ENCODE measurements at regions not wholly inside any gene's neighbourhood (a gene's known extent, or its start where the extent isn't known, plus 50 kb on each side); places are given as distances from the start of the nearest gene placed in this dataset.

DNA sequence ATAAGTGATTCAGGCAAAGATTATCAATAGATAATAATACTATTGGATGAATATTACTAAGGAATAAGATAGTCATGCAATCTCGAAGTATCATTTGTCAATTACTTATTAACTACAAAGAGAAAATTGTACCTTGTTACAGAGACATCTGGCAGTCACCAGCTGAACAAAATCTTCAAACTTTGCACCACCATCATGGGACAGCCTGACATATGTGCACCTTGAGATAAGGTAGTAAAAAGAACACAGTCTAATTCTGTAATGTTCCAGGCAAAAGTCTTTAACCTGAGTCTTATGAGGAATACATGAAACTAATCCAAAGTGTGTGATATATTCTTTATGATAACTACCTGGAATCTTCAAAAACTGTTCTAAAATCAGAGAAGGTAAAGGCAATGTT, 423.0 kb upstream of the ZNF608 start:
- DNase-seq, result no peak
- Histone ChIP-seq H3K4me1 (no peaks in the 10 kb centered on the region), H3K9me3 (no peaks in the 10 kb centered on the region; the same call in 1 of the 2 replicates), H3K4me3 (ENCODE audit: low read depth, low read length) (no peak overlapping the region), H3K36me3 (no peaks in the 10 kb centered on the region), H3K27me3 (no peaks in the 10 kb centered on the region)
- TF ChIP-seq CTCF (IDR thresholded peaks at IDR 0.05; ENCODE audit: low read depth, low read length), result no peak

- Histone ChIP-seq H3K36me3 (no peaks in the 10 kb centered on the region), H3K9me3 (no peaks in the 10 kb centered on the region; the same call in 1 of the 2 replicates), H3K27me3 (no peaks in the 10 kb centered on the region), H3K4me3 (ENCODE audit: low read depth, low read length) (no peak overlapping the region), H3K4me1 (no peaks in the 10 kb centered on the region)
- TF ChIP-seq CTCF (IDR thresholded peaks at IDR 0.05; ENCODE audit: low read depth, low read length), result no peak
- no peak for DNase-seq
These were observed 425.2 kb upstream of the ZNF608 start for GRCh38 chr5:125171641-125172040.

- Histone ChIP-seq H3K27me3 (no peaks in the 10 kb centered on the region), H3K36me3 (no peaks in the 10 kb centered on the region), H3K4me3 (ENCODE audit: low read depth, low read length) (no peak overlapping the region), H3K9me3 (no peaks in the 10 kb centered on the region), H3K4me1 (no peaks in the 10 kb centered on the region)
- no peak for DNase-seq
- no peak for TF ChIP-seq CTCF (IDR thresholded peaks at IDR 0.05; ENCODE audit: low read depth, low read length)
These were observed 429.0 kb upstream of the ZNF608 start for GRCh38 chr5:125175348-125176004.

DNA sequence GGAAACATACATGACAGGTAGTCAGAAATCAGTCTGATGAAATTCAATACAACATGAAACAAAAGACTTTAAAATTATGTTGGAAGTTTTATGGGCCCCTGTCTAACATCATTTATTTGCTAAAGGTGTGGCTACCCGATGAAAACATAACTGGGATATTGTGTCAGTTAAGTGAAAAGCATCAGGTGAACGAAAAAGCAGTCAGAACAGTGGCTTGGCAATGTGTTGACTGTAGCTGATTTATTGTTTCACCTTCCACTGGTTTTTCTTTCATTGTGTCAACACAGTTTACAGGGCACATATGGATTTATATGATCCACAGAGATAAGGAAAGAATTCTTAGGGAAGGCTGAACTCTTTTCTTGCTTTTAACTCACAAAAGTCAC, 429.6 kb upstream of the ZNF608 start:
- no peak overlapping the region for H3K4me3 ChIP-seq (ENCODE audit: low read depth, low read length)
- no peaks in the 10 kb centered on the region for H3K36me3 ChIP-seq
- DNase-seq, result no peak
- no peaks in the 10 kb centered on the region for H3K4me1 ChIP-seq
- no peaks in the 10 kb centered on the region for H3K27me3 ChIP-seq
- no peaks in the 10 kb centered on the region for H3K9me3 ChIP-seq
- no peak for TF ChIP-seq CTCF (IDR thresholded peaks at IDR 0.05; ENCODE audit: low read depth, low read length)

DNA sequence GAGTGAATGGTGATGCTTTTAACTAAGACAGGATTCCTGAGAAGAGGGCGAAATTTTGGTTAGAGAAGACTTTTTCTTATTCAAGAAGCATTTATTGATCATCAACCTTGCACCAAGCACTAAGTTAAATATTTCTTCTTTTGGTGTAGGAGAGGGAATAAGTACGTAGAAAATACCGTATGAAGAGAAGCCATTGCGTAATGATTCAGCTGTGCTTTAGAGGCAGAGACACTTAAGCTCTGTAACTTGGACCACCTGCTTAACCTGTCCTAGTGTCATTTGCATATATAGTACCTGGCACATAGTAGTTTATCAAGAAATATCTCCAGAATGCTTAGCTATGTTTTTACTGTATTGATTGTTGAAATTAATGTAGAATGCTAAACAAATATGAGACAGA, 430.9 kb upstream of the ZNF608 start:
- no peaks in the 10 kb centered on the region for H3K27me3 ChIP-seq
- no peak for DNase-seq
- no peaks in the 10 kb centered on the region for H3K9me3 ChIP-seq
- no peaks in the 10 kb centered on the region for H3K36me3 ChIP-seq
- no peak for TF ChIP-seq CTCF (IDR thresholded peaks at IDR 0.05; ENCODE audit: low read depth, low read length)
- H3K4me1 ChIP-seq, result no peaks in the 10 kb centered on the region
- no peak overlapping the region for H3K4me3 ChIP-seq (ENCODE audit: low read depth, low read length)

DNA sequence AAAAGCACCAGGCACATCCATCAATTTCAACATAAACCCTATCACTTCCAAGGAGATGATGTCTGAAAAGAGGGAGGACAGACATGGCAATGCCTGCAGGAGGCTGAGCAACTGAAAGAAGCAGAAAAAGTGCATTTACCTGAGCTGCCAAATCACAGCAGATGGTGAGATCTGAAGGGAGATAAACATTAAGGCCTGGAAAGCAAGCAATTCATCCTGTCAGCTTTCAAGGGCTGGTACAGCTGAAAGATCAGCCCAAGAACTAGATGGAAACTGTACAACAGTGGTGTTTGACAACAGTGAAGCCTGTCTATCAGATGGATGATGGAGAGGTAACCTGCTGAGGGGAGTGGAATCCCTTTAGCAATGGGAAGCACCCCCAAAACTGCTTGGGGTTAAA, 433.2 kb upstream of the ZNF608 start:
- Histone ChIP-seq H3K27me3 (no peaks in the 10 kb centered on the region), H3K36me3 (no peaks in the 10 kb centered on the region), H3K9me3 (no peaks in the 10 kb centered on the region), H3K4me1 (no peaks in the 10 kb centered on the region), H3K4me3 (ENCODE audit: low read depth, low read length) (no peak overlapping the region)
- no peak for DNase-seq
- no peak for TF ChIP-seq CTCF (IDR thresholded peaks at IDR 0.05; ENCODE audit: low read depth, low read length)
